ENCODE measurements at regions not wholly inside any gene's neighbourhood (a gene's known extent, or its start where the extent isn't known, plus 50 kb on each side); places are given as distances from the start of the nearest gene placed in this dataset.
A peak's percentile ranks its signal among the peaks of the same experiment; 100 is the strongest.

- H3K27me3 ChIP-seq: no peaks in the 10 kb centered on the region
- no peaks in the 10 kb centered on the region for H3K9me3 ChIP-seq
- H3K4me1 ChIP-seq: peaks cover 0 to 60% (median 18%) of the 10 kb centered on the region in 12 donors
- peak overlapping the region in 5 of 12 donors; percentile 56 to 81 (median 75) for H3K27ac ChIP-seq
- DNase-seq: peak in 1 of 5 donors; percentile 28
- TF ChIP-seq CTCF (IDR thresholded peaks at IDR 0.05) (no peak), POLR2A (IDR thresholded peaks at IDR 0.05) (no peak)
- H3K4me3 ChIP-seq: no peak overlapping the region
- intact Hi-C loops (cut with DNase I): loop anchor here in 5 of 10 donors (5.0 kb wide), 5 partner anchors 43 to 1262 kb away; partner anchors contain the start of gene IGFBP3 (in 2 of the 5)
- WGBS, 4 donors: 51 to 64% (median 58%) methylated on average over 12 of the region's 12 CpGs
- ATAC-seq: no peak
- no peaks in the 10 kb centered on the region for H3K36me3 ChIP-seq
These were observed 397.9 kb downstream of the TNS3 start for GRCh38 chr7:47183862-47184590.

GRCh38 chr7:47181746-47182361, 400.1 kb downstream of the TNS3 start:
- H3K36me3 ChIP-seq: no peaks in the 10 kb centered on the region
- DNase-seq (peak in 4 of 5 donors; percentile 52 to 68 (median 61)), ATAC-seq (peak; percentile 89 to 93 (median 90))
- no peaks in the 10 kb centered on the region for H3K27me3 ChIP-seq
- WGBS, 4 donors: 36 to 51% (median 42%) methylated on average over 4 of the region's 4 CpGs
- no peak for TF ChIP-seq CTCF (IDR thresholded peaks at IDR 0.05)
- no peak for TF ChIP-seq POLR2A (IDR thresholded peaks at IDR 0.05)
- intact Hi-C loops (cut with DNase I): loop anchor here in 7 of 10 donors (2.0 to 5.0 kb wide), 8 partner anchors 45 to 1291 kb away; partner anchors contain the start of gene IGFBP3 (in 2 of the 7)
- H3K4me3 ChIP-seq: no peak overlapping the region
- H3K9me3 ChIP-seq: no peaks in the 10 kb centered on the region
- peak overlapping the region in 8 of 12 donors; percentile 18 to 69 (median 58) for H3K27ac ChIP-seq
- peaks cover 0 to 56% (median 18%) of the 10 kb centered on the region in 12 donors for H3K4me1 ChIP-seq

- Histone ChIP-seq H3K27me3 (no peaks in the 10 kb centered on the region), H3K36me3 (no peaks in the 10 kb centered on the region), H3K4me1 (peaks cover 0 to 51% (median 15%) of the 10 kb centered on the region in 12 donors), H3K4me3 (no peak overlapping the region), H3K9me3 (no peaks in the 10 kb centered on the region), H3K27ac (no peak overlapping the region)
- ATAC-seq: no peak
- 63 to 71% (median 66%) methylated on average over 3 of the region's 3 CpGs for WGBS, 4 donors
- intact Hi-C loops (cut with DNase I): loop anchor here in 7 of 10 donors (1.0 to 5.0 kb wide), 9 partner anchors 47 to 1290 kb away; partner anchors contain the start of gene IGFBP3 (in 2 of the 7)
- no peak for DNase-seq
- TF ChIP-seq CTCF (IDR thresholded peaks at IDR 0.05) (peak in 3 of 12 donors; percentile 5 to 14 (median 7)), POLR2A (IDR thresholded peaks at IDR 0.05) (no peak)
These were observed 401.4 kb downstream of the TNS3 start for GRCh38 chr7:47180516-47180826.

Data from heart left ventricle (tissue), 16 donors.